SK-N-SH (cell line): ENCODE measurements at regions not wholly inside any gene's neighbourhood (a gene's known extent, or its start where the extent isn't known, plus 50 kb on each side); places are given as distances from the start of the nearest gene placed in this dataset.

Experiments
- CHD2 ChIP-seq: fragments of 150-350 bp; IDR thresholded peaks from 2 replicates; pipeline ENCODE4 v1.6.1; 2018; ENCODE audit warnings: low read length; ENCODE audit not compliant: partially characterized antibody
- CTCF ChIP-seq: fragments of 200-600 bp; sonication (generic); IDR thresholded peaks from 2 replicates; pipeline ENCODE4 v1.6.1; 2017; ENCODE audit warnings: antibody characterized with exemption, mild to moderate bottlenecking, moderate library complexity
- FOXM1 ChIP-seq: IDR thresholded peaks from 2 replicates; pipeline ENCODE4 v1.4.0; 2012; ENCODE audit warnings: low read depth, mild to moderate bottlenecking
- GABPA ChIP-seq: IDR thresholded peaks from 2 replicates; pipeline ENCODE4 v1.4.0; 2012; ENCODE audit warnings: low read depth, mild to moderate bottlenecking
- MAX ChIP-seq: IDR thresholded peaks from 2 replicates; pipeline ENCODE4 v1.4.0; 2012; ENCODE audit warnings: low read depth
- YY1 ChIP-seq: IDR thresholded peaks from 2 replicates; pipeline ENCODE4 v1.4.0; 2012; ENCODE audit warnings: low read depth, mild to moderate bottlenecking

DNA sequence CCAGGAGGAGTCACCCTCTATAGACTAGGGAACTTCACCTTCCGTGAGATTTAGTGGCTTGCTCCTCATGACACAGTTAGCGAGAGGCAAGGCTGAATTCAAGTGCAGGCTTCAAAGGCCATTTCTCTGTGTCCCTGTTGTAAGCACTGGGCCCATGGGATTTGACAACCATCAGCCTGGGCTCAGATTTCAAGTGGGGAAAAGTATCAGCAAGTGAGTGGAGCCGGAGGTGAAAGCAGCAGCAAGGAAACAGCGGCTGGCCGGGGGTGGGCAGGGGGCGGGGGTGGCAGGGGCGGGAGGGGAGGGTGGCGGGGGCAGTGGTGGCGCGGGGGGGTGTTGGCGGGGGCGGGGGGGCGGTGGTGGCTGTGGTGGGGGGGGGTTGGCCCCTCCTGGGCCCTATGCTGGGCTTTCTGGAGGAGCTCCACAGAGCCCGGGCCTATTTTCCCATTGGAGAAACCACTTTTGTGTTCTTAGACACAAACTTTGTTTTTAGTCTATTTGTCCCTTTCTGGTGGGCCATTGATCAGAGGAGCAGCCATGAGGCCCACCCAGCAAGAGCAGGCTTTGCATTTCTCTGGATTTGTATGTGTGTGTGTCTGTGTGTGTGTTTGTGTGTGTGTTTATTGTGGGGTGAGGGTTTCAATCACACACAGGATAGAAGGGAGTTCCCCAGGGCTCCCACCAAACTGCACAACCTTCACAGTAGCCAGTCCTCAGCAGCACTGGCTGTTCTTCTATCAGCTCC is 165.4 kb upstream of the RAI14 start:
- no peak for TF ChIP-seq MAX
- no peak for TF ChIP-seq CHD2
- no peak for TF ChIP-seq CTCF
- TF ChIP-seq FOXM1: no peak
- TF ChIP-seq GABPA: no peak
- TF ChIP-seq YY1: no peak
